Nephron (organoid): ENCODE measurements at regions not wholly inside any gene's neighbourhood (a gene's known extent, or its start where the extent isn't known, plus 50 kb on each side); places are given as distances from the start of the nearest gene placed in this dataset.
"Not testable (repeated sequence)": the region's sequence is repeated elsewhere in the genome, so short reads cannot be mapped to it uniquely, and the experiment has no call there.

Experiments
- H3K27ac Mint-ChIP-seq, 3 experiments: 2 replicates each; pipeline ENCODE4 v1.8.0; 2020; ENCODE audit warnings: mixed read lengths in 3 of 3, mild to moderate bottlenecking in 2 of 3, moderate library complexity in 1 of 3
- H3K27me3 Mint-ChIP-seq: 2 replicates; pipeline ENCODE4 v1.8.0; 2021; ENCODE audit warnings: low read depth, mild to moderate bottlenecking, moderate library complexity, mixed read lengths
- H3K36me3 Mint-ChIP-seq: 2 replicates; pipeline ENCODE4 v1.8.0; 2020; ENCODE audit warnings: low read depth, mixed read lengths
- H3K4me1 Mint-ChIP-seq: 2 replicates; pipeline ENCODE4 v1.8.0; 2020; ENCODE audit warnings: mixed read lengths
- H3K4me3 Mint-ChIP-seq, 3 experiments: 2 replicates each; pipeline ENCODE4 v1.8.0; 2020; ENCODE audit warnings: mild to moderate bottlenecking in 3 of 3, mixed read lengths in 3 of 3, moderate library complexity in 2 of 3
- H3K9me3 Mint-ChIP-seq: 2 replicates; pipeline ENCODE4 v1.8.0; 2020; ENCODE audit warnings: mixed read lengths
- CTCF ChIP-seq, 3 experiments: fragments of 200-600 bp; sonication (generic); IDR thresholded peaks; one replicate each; pipeline ENCODE4 v1.5.0; 2021; ENCODE audit warnings: antibody characterized with exemption in 3 of 3; ENCODE audit not compliant: unreplicated experiment in 3 of 3

GRCh38 chr7:79598351-79598750 is 144.9 kb upstream of the MAGI2 start:
- no peaks in the 10 kb centered on the region for H3K36me3 Mint-ChIP-seq
- H3K4me1 Mint-ChIP-seq, result peaks cover 4% of the 10 kb centered on the region
- no peak overlapping the region for H3K27ac Mint-ChIP-seq
- no peak for TF ChIP-seq CTCF (IDR thresholded peaks at IDR 0.05; ENCODE audit: unreplicated experiment in 3 of 3)
- no peaks in the 10 kb centered on the region for H3K27me3 Mint-ChIP-seq
- H3K4me3 Mint-ChIP-seq, result no peak overlapping the region
- no peaks in the 10 kb centered on the region for H3K9me3 Mint-ChIP-seq

GRCh38 chr7:79594671-79595070 is 141.2 kb upstream of the MAGI2 start:
- H3K4me1 Mint-ChIP-seq, H3K36me3 Mint-ChIP-seq, H3K9me3 Mint-ChIP-seq, H3K27me3 Mint-ChIP-seq, H3K4me3 Mint-ChIP-seq, H3K27ac Mint-ChIP-seq: not testable (repeated sequence)

GRCh38 chr7:79593866-79594301 is 140.4 kb upstream of the MAGI2 start:
- H3K4me3 Mint-ChIP-seq, result no peak overlapping the region
- H3K36me3 Mint-ChIP-seq, result no peaks in the 10 kb centered on the region
- peaks cover 4% of the 10 kb centered on the region for H3K4me1 Mint-ChIP-seq
- TF ChIP-seq CTCF (IDR thresholded peaks at IDR 0.05; ENCODE audit: unreplicated experiment in 3 of 3), result no peak
- no peaks in the 10 kb centered on the region for H3K27me3 Mint-ChIP-seq
- no peaks in the 10 kb centered on the region for H3K9me3 Mint-ChIP-seq
- H3K27ac Mint-ChIP-seq, result no peak overlapping the region

GRCh38 chr7:79590916-79591623 is 137.6 kb upstream of the MAGI2 start:
- Mint-ChIP-seq H3K36me3 (no peaks in the 10 kb centered on the region), H3K27ac (no peak overlapping the region), H3K27me3 (no peaks in the 10 kb centered on the region), H3K4me3 (no peak overlapping the region), H3K9me3 (no peaks in the 10 kb centered on the region), H3K4me1 (peaks cover 4% of the 10 kb centered on the region)
- no peak for TF ChIP-seq CTCF (IDR thresholded peaks at IDR 0.05; ENCODE audit: unreplicated experiment in 3 of 3)

- Mint-ChIP-seq H3K4me1 (peaks cover 4% of the 10 kb centered on the region), H3K36me3 (no peaks in the 10 kb centered on the region), H3K27ac (peak overlapping the region in 1 of 3 experiments; percentile 42), H3K9me3 (no peaks in the 10 kb centered on the region), H3K4me3 (no peak overlapping the region), H3K27me3 (no peaks in the 10 kb centered on the region)
- TF ChIP-seq CTCF (IDR thresholded peaks at IDR 0.05; ENCODE audit: unreplicated experiment in 3 of 3), result no peak
Observed at GRCh38 chr7:79590391-79590790, 136.9 kb upstream of the MAGI2 start.

GRCh38 chr7:79570903-79571302 is 117.4 kb upstream of the MAGI2 start:
- Mint-ChIP-seq H3K27ac (peak overlapping the region in 1 of 3 experiments; percentile 73), H3K27me3 (no peaks in the 10 kb centered on the region), H3K4me1 (no peaks in the 10 kb centered on the region)

More at GRCh38 chr7:79570903-79571302, 117.4 kb upstream of the MAGI2 start:
- Mint-ChIP-seq H3K4me3 (no peak overlapping the region), H3K9me3 (peaks cover 5% of the 10 kb centered on the region), H3K36me3 (peaks cover 16% of the 10 kb centered on the region)
- TF ChIP-seq CTCF (IDR thresholded peaks at IDR 0.05; ENCODE audit: unreplicated experiment in 3 of 3), result no peak
